HUES64 (cell line): ENCODE measurements at regions not wholly inside any gene's neighbourhood (a gene's known extent, or its start where the extent isn't known, plus 50 kb on each side); places are given as distances from the start of the nearest gene placed in this dataset.
"Not testable (repeated sequence)": the region's sequence is repeated elsewhere in the genome, so short reads cannot be mapped to it uniquely, and the experiment has no call there.

ENCODE experiments used
- H3K27ac ChIP-seq: 2 replicates; pipeline ENCODE4 v1.7.0; 2013; ENCODE audit warnings: low read depth, low read length, inconsistent platforms
- H3K27me3 ChIP-seq: 2 replicates; pipeline ENCODE4 v1.6.1; 2013; ENCODE audit warnings: mild to moderate bottlenecking, low read length; ENCODE audit not compliant: insufficient read depth
- H3K36me3 ChIP-seq: 2 replicates; pipeline ENCODE4 v1.6.1; 2013; ENCODE audit warnings: mild to moderate bottlenecking, low read length; ENCODE audit not compliant: insufficient read depth
- H3K4me1 ChIP-seq: 2 replicates; pipeline ENCODE4 v1.6.1; 2013; ENCODE audit warnings: mild to moderate bottlenecking, low read length, moderate library complexity; ENCODE audit not compliant: insufficient read depth
- H3K4me3 ChIP-seq: 2 replicates; pipeline ENCODE4 v1.5.1; 2013; ENCODE audit warnings: mild to moderate bottlenecking, low read length, moderate library complexity
- H3K9ac ChIP-seq: 2 replicates; pipeline ENCODE4 v1.6.1; 2013; ENCODE audit warnings: mild to moderate bottlenecking, low read depth, low read length
- H3K9me3 ChIP-seq: 2 replicates; pipeline ENCODE4 v1.6.1; 2013; ENCODE audit warnings: low read depth, low read length; ENCODE audit not compliant: insufficient read depth
- WGBS: fragments of 150-250, 120-280 bp; methylation state at CpG from one replicate; pipeline ENCODE4 v1.1.7; 2013; ENCODE audit warnings: missing lambda C conversion rate; 5-methylcytosine and 5-hydroxymethylcytosine counted together

DNA sequence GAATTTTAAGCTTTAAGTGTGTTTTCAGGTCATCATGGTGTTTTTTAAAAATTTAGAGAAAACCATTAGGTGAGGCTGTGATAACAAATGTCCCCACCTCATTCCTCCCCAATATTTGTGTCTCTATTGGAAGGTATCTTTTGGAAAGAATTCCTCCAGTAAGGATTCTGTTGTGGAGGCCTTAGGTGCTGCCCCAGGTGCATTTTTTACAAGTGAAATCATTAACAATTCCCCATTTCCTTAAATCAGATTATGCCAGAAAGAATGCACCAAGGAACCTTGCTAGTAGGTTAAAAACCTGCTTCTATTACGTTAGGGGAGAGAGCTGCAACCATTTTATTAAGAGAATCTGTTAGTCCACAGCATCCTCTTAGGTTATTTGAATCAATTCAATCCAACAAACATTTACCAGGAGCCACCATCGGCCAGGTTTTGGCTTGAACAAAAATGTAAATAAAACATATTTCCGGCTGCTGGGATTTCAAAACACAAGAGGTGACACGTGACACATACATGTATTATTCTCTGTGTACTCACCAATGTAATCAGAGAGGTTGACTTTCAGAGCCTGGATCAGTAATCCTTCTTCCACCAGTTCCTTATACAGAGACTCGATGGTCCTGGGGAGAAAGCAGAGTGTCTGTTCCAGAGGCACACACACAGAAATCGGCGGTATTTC, 112.5 kb upstream of the ASB18 start:
- 94% methylated on average over 7 of the region's 7 CpGs for WGBS
- H3K9me3 ChIP-seq, result no peaks in the 10 kb centered on the region; the same call in 1 of the 2 replicates
- no peak overlapping the region for H3K4me3 ChIP-seq
- H3K9ac ChIP-seq, result no peak overlapping the region
- H3K27ac ChIP-seq, result no peak overlapping the region
- H3K4me1 ChIP-seq, result no peaks in the 10 kb centered on the region
- H3K36me3 ChIP-seq, result no peaks in the 10 kb centered on the region
- no peaks in the 10 kb centered on the region for H3K27me3 ChIP-seq

DNA sequence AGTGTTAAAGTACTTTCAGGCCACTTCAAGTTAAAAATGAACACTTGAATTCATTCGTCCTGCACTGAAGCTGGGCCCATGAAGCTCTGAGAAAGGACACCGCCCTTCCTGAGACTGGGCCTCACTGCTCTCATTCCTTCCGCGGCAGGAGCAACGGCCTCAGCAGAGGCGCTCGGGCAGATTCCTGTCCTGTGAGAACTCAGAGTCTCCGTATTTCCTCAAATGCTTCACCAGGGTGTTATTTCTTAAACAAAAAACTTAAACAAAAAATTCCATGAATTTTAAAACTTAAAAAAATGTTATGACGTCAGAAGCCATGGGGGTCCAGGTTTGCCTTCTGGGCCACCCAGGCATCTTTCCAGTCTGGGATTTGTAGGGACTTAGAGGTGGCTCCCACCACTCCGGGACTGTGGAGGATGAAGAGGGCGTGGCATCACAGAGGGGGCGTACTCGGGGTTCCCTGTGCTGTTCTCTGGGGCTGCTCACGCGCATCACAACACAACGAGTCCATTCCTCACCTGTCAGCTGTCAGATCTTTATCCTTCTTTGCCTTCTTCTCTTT, 115.9 kb upstream of the ASB18 start:
- 92% methylated on average over 16 of the region's 16 CpGs for WGBS

DNA sequence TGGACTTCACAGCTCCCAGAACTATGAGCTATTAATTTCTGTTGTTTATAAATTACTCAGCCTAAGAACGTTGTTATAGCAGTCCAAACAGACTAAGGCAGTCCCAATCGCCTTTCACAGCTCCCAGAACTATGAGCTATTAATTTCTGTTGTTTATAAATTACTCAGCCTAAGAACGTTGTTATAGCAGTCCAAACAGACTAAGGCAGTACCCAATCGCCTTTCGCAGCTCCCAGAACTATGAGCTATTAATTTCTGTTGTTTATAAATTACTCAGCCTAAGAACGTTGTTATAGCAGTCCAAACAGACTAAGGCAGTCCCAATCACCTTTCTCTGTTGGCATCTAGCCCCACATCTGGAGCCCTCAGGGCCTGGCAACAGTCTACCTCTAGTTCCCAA, 117.0 kb upstream of the ASB18 start:
- WGBS, result 97% methylated on average over 5 of the region's 6 CpGs
- not testable (repeated sequence) for H3K4me3 ChIP-seq, H3K9ac ChIP-seq, H3K27me3 ChIP-seq, H3K27ac ChIP-seq, H3K9me3 ChIP-seq, H3K36me3 ChIP-seq, H3K4me1 ChIP-seq

More for the DNA sequence above, 115.9 kb upstream of the ASB18 start:
- no peak overlapping the region for H3K9ac ChIP-seq
- no peaks in the 10 kb centered on the region for H3K9me3 ChIP-seq
- H3K36me3 ChIP-seq, result no peaks in the 10 kb centered on the region
- no peak overlapping the region for H3K4me3 ChIP-seq
- no peaks in the 10 kb centered on the region for H3K27me3 ChIP-seq
- H3K27ac ChIP-seq, result no peak overlapping the region
- H3K4me1 ChIP-seq, result no peaks in the 10 kb centered on the region

DNA sequence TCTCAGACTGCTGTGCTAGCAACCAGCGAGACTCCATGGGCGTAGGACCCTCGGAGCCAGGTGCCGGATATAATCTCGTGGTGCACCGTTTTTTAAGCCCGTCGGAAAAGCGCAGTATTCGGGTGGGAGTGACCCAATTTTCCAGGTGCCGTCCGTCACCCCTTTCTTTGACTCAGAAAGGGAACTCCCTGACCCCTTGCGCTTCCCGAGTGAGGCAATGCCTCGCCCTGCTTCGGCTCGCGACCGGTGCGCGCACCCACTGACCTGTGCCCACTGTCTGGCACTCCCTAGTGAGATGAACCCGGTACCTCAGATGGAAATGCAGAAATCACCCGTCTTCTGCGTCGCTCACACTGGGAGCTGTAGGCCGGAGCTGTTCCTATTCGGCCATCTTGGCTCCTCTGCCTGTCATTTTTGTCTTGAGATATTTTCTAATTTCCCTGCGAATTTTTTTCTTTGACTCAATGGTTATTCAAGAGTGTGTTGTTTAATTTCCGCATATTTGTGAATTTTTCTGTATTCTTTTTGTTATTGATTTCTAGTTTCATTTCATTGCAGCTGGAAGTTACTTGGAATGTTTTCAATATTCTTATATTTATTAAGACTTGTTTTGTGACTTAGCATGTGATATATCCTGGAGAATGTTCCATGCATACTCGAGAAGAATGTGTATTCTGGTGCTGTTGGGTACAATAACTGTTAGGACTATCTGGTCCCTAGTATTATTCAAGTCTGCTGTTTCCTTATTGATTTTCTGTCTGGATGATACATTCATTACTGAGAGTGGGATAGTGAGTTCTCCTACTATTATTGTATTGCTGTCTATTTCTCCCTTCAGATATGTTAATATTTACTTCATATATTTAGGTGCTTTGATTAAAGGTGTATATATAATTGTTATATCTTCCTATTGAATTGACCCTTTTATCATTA, 125.3 kb upstream of the ASB18 start:
- peak overlapping the region; percentile 48 for H3K4me3 ChIP-seq
- H3K27ac ChIP-seq, H3K9me3 ChIP-seq, H3K4me1 ChIP-seq, H3K36me3 ChIP-seq, H3K27me3 ChIP-seq: not testable (repeated sequence)
- WGBS, result 75% methylated on average over 30 of the region's 30 CpGs
- H3K9ac ChIP-seq, result peak overlapping the region; percentile 74

DNA sequence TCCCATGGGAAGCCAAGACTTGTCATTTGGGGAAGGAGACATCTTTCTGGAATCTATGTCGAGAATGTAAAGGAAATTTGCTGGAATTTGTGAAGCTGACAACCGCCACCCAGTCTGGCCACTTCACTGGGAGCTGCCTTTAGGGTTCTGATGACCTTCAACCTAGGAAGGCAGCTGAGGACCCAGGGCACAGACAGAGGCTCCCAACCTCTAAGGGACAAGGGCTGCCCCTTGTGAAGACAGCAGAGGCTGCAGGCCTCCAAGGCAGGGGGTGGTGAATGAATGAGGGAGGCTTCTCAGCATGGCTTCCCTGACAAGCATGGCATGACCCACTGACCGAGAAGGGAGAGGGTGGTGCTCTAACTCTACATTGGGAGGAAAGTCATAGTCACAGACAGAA, 128.9 kb upstream of the ASB18 start:
- H3K9ac ChIP-seq, result no peak overlapping the region

DNA sequence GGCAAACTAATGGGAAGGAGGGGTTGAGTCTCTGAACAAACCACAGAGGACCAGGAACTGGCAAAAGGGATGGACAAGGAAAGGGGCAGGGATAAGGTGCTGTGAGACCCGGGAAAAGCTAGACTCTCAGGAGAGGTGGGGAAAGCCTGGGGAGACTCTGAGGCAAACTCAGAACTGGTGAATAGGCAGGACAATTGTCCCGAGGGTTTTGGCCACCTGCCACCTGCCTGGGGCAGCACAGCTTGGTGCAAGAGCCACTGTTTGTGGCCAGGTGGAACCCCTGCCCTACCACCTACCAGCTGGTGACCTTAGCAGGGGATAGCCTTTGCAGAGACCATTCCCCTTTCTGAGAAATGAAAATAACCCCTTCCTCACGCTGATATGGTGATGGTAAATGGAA, 129.4 kb upstream of the ASB18 start:
- no peak overlapping the region for H3K9ac ChIP-seq
- H3K36me3 ChIP-seq, result no peaks in the 10 kb centered on the region; the same call in 1 of the 2 replicates
- no peaks in the 10 kb centered on the region for H3K9me3 ChIP-seq
- no peak overlapping the region for H3K4me3 ChIP-seq
- no peaks in the 10 kb centered on the region for H3K27me3 ChIP-seq
- no peak overlapping the region for H3K27ac ChIP-seq
- peaks cover 10% of the 10 kb centered on the region; the same call in 1 of the 2 replicates for H3K4me1 ChIP-seq
- WGBS, result 91% methylated on average over 2 of the region's 3 CpGs

More for the DNA sequence above, 128.9 kb upstream of the ASB18 start:
- H3K36me3 ChIP-seq, result no peaks in the 10 kb centered on the region; the same call in 1 of the 2 replicates
- H3K27ac ChIP-seq, result no peak overlapping the region
- WGBS, result 90% methylated on average over 3 of the region's 3 CpGs
- no peaks in the 10 kb centered on the region for H3K9me3 ChIP-seq
- H3K27me3 ChIP-seq, result no peaks in the 10 kb centered on the region
- H3K4me3 ChIP-seq, result no peak overlapping the region
- peaks cover 10% of the 10 kb centered on the region; the same call in 1 of the 2 replicates for H3K4me1 ChIP-seq

DNA sequence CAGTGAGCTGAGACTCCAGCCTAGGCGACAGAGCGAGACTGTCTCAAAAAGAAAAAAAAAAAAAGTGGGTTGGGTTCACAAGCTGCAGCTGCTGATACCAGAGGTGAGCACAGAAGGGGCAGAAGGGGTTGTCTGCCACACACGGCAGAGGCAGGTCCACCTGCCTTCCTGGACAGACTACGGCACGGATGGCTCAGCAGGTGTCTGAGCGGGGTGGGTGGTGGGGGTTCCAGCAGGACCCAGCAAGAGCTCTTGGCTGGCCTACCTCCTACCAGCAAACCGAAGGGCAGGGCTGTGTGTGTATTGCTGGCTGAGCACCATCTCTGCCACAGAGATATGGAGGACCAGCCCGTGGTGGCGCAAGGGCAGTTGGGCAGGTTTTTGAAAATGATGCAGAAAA, 130.4 kb upstream of the ASB18 start:
- no peak overlapping the region for H3K9ac ChIP-seq
- no peaks in the 10 kb centered on the region for H3K9me3 ChIP-seq
- 86% methylated on average over 9 of the region's 9 CpGs for WGBS
- H3K4me1 ChIP-seq, result peaks cover 8% of the 10 kb centered on the region; the same call in 1 of the 2 replicates
- no peak overlapping the region for H3K27ac ChIP-seq
- no peaks in the 10 kb centered on the region for H3K27me3 ChIP-seq
- no peaks in the 10 kb centered on the region; the same call in 1 of the 2 replicates for H3K36me3 ChIP-seq
- H3K4me3 ChIP-seq, result no peak overlapping the region

DNA sequence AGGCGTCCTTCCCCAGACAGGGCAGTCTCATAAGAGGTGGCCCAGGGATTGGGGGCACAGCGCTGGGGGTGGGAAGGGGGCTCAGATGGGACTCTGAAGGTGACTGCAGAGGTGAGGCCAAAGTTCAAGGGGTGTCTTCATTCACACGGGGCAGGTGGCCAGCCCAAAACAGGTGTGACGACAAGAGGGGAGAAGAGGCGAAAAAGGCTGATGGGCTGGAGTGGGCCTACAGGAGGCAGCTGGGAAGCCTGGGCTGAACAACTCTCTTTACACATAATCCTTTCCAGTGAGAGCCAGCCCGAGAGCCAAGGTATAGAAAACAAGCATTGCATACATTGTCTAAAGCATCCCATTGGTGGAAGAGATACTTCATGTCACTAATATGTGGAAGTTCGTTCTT, 130.9 kb upstream of the ASB18 start:
- WGBS, result 90% methylated on average over 7 of the region's 7 CpGs
- H3K4me1 ChIP-seq, result peaks cover 4% of the 10 kb centered on the region; the same call in 1 of the 2 replicates
- no peaks in the 10 kb centered on the region for H3K27me3 ChIP-seq
- no peaks in the 10 kb centered on the region for H3K9me3 ChIP-seq
- no peak overlapping the region for H3K9ac ChIP-seq
- H3K4me3 ChIP-seq, result no peak overlapping the region
- H3K27ac ChIP-seq, result no peak overlapping the region
- H3K36me3 ChIP-seq, result no peaks in the 10 kb centered on the region; the same call in 1 of the 2 replicates

DNA sequence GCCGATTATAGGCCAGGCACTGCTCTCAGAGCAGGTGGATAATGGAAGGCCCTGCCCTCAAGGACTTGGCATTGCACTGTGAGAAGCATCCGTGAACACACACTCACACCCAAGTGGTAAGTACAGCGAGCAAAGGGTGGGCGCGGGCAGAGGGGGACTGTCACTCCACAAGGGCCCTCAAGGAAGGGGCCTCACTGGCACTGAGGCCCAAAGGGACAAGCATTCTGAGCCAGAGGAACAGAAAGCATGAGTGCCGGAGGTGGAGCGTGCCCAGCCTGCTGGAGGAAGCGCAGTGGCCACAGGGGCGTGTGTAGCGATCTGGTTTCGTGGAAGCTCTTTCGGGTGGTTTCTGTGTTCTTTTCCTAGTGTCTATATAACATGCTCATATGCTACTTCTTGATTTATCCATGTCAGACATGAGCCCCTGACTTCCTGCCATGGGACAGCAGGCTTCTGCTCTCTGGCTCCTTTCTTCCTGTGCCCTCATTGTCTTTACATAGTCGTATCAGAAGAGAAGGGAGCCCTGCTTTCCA, 132.7 kb upstream of the ASB18 start:
- Histone ChIP-seq H3K9ac (no peak overlapping the region), H3K36me3 (no peaks in the 10 kb centered on the region), H3K27ac (no peak overlapping the region), H3K4me1 (peaks cover 6% of the 10 kb centered on the region), H3K27me3 (no peaks in the 10 kb centered on the region), H3K9me3 (no peaks in the 10 kb centered on the region), H3K4me3 (no peak overlapping the region)
- WGBS, result 97% methylated on average over 13 of the region's 13 CpGs

DNA sequence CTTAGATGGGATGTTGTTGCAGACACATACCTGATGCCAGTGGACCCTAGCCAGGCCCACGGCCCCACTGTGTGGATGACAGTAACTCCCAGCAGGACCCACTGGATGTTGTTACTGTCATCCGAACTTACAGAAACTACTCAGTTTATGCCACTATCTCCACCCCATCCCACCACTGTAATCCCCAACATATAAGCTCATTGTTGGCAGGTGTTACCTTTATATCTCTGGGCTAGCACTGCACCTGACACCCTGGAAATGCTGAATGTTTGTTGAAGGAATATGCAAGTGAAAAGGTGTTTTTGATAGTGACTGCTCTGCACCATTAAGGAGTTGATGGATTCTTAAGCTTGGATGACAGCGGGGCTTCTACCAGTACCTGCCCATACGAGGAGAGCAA, 133.5 kb upstream of the ASB18 start:
- Histone ChIP-seq H3K36me3 (no peaks in the 10 kb centered on the region), H3K9me3 (no peaks in the 10 kb centered on the region), H3K27me3 (no peaks in the 10 kb centered on the region), H3K4me1 (peaks cover 13% of the 10 kb centered on the region), H3K27ac (no peak overlapping the region), H3K9ac (no peak overlapping the region), H3K4me3 (no peak overlapping the region)
- 81% methylated on average over 4 of the region's 4 CpGs for WGBS

DNA sequence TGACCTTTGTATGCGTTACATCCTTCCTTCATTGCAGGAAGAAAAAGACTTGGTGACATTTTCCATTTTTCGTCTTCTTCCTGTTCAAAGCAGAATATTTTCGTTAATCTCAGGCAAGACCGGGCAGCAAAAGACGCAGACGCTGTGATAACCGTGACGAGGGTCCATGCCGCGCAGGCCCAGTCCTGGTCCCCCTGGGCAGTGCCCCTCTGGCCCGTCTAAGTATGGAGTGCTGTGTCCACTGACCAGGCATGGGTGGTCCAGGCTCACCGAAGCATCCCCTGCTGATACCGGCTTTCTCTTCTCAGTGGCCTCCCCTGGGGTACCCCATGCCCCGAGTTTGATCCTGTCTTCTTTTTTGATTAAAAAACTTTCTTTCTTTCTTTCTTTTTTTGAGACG, 135.2 kb upstream of the ASB18 start:
- Histone ChIP-seq H3K27me3 (no peaks in the 10 kb centered on the region), H3K9me3 (no peaks in the 10 kb centered on the region), H3K4me3 (no peak overlapping the region), H3K27ac (no peak overlapping the region), H3K9ac (no peak overlapping the region), H3K36me3 (no peaks in the 10 kb centered on the region), H3K4me1 (peaks cover 16% of the 10 kb centered on the region)
- 85% methylated on average over 15 of the region's 15 CpGs for WGBS
